B cell (primary cell): ENCODE measurements at regions not wholly inside any gene's neighbourhood (a gene's known extent, or its start where the extent isn't known, plus 50 kb on each side); places are given as distances from the start of the nearest gene placed in this dataset.
"Not testable (repeated sequence)": the region's sequence is repeated elsewhere in the genome, so short reads cannot be mapped to it uniquely, and the experiment has no call there.

ENCODE experiments used
- ATAC-seq: fragments of 200-7000 bp; cut with Tn5 transposase; one replicate; pipeline ENCODE4 v1.10.0; 2021; ENCODE audit warnings: low read depth, mild to moderate bottlenecking, moderate number of reproducible peaks, moderate library complexity
- CTCF ChIA-PET: fragments of 350-600 bp; sonication (Branson Sonifier 250); formaldehyde crosslinking; loops from one replicate; lab custom pipeline; 2021; ENCODE audit warnings: antibody characterized with exemption, inconsistent platforms; lab: Charles Lee
- POLR2A ChIA-PET: fragments of 350-600 bp; sonication (Branson Sonifier 250); formaldehyde crosslinking; loops from one replicate; lab custom pipeline; 2021; ENCODE audit warnings: antibody characterized with exemption; lab: Charles Lee
- DNase-seq: peaks from one replicate; pipeline ENCODE4 v3.0.0; 2013
- H2AFZ ChIP-seq: 2 replicates; pipeline ENCODE4 v1.6.1; 2012; ENCODE audit warnings: mild to moderate bottlenecking, low read depth, low read length; ENCODE audit not compliant: insufficient read depth, poor library complexity, severe bottlenecking
- H3K27ac ChIP-seq, 2 donors: 1 replicate in 1 of 2; 2 replicates in 1 of 2; pipeline ENCODE4 v1.5.1; 2012 to 2013; ENCODE audit warnings: low read length in 2 of 2, mild to moderate bottlenecking in 2 of 2, moderate library complexity in 1 of 2
- H3K27me3 ChIP-seq, 4 experiments: fragments of 200-600 bp in 1 of 4; sonication (generic) in 1 of 4; replicated peaks in 1 of 4; 1 replicate in 2 of 4; 2 replicates in 2 of 4; pipeline versions ENCODE4 v1.6.1 to v1.7.0; 2013 to 2016; ENCODE audit warnings: low read length in 3 of 4, mild to moderate bottlenecking in 2 of 4, mixed read lengths in 1 of 4, moderate library complexity in 1 of 4; ENCODE audit not compliant: insufficient read depth in 4 of 4, control insufficient read depth in 3 of 4; ENCODE audit errors: control extremely low read depth in 1 of 4
- H3K36me3 ChIP-seq, 2 experiments: replicated peaks in 1 of 2; 1 replicate in 1 of 2; 2 replicates in 1 of 2; pipeline versions ENCODE4 v1.6.1 to v1.7.1; 2013; ENCODE audit warnings: low read length in 1 of 2; ENCODE audit not compliant: insufficient read depth in 2 of 2, control insufficient read depth in 1 of 2; ENCODE audit errors: control extremely low read depth in 1 of 2, extremely low read depth in 1 of 2
- H3K4me1 ChIP-seq, 2 donors: fragments of 200-600 bp in 1 of 2; sonication (generic) in 1 of 2; 1 replicate in 1 of 2; 2 replicates in 1 of 2; pipeline versions ENCODE4 v1.5.1 to v1.6.1; 2013 to 2017; ENCODE audit warnings: low read length in 2 of 2; ENCODE audit not compliant: control insufficient read depth in 2 of 2, insufficient read depth in 2 of 2
- H3K4me2 ChIP-seq: replicated peaks from 2 replicates; pipeline ENCODE3; 2012; ENCODE audit warnings: mild to moderate bottlenecking, low read depth, low read length; ENCODE audit not compliant: poor library complexity, severe bottlenecking
- H3K4me3 ChIP-seq, 5 experiments: fragments of 200-600 bp in 1 of 5; sonication (generic) in 1 of 5; 1 replicate in 3 of 5; 2 replicates in 2 of 5; pipeline versions ENCODE4 v1.5.1 to v1.7.0; 2011 to 2016; ENCODE audit warnings: low read length in 4 of 5, mild to moderate bottlenecking in 4 of 5, low read depth in 2 of 5, control low read depth in 1 of 5, moderate library complexity in 1 of 5; ENCODE audit not compliant: insufficient read depth in 1 of 5; ENCODE audit errors: control extremely low read depth in 1 of 5, extremely low read depth in 1 of 5
- H3K79me2 ChIP-seq: fragments of 200-600 bp; sonication (generic); one replicate; pipeline ENCODE4 v1.6.0; 2016; ENCODE audit warnings: low read length; ENCODE audit not compliant: control insufficient read depth, insufficient read depth
- H3K9ac ChIP-seq: fragments of 200-600 bp; sonication (generic); 2 replicates; pipeline ENCODE4 v1.6.1; 2017; ENCODE audit warnings: mild to moderate bottlenecking, low read length, moderate library complexity
- H3K9me3 ChIP-seq, 3 donors: one replicate each; pipeline versions ENCODE4 v1.6.1 to v1.7.1; 2013; ENCODE audit warnings: low read length in 2 of 3; ENCODE audit not compliant: control insufficient read depth in 2 of 3, insufficient read depth in 1 of 3; ENCODE audit errors: control extremely low read depth in 1 of 3
- H4K20me1 ChIP-seq: 2 replicates; pipeline ENCODE4 v1.6.0; 2012; ENCODE audit warnings: mild to moderate bottlenecking, low read length; ENCODE audit not compliant: insufficient read depth, control insufficient read depth, poor library complexity, severe bottlenecking
- H3K27ac Mint-ChIP-seq: one replicate; pipeline ENCODE4 v1.8.0; 2021; ENCODE audit warnings: mixed read lengths
- H3K27me3 Mint-ChIP-seq: one replicate; pipeline ENCODE4 v1.8.0; 2021; ENCODE audit warnings: mixed read lengths
- H3K4me1 Mint-ChIP-seq: one replicate; pipeline ENCODE4 v1.8.0; 2021; ENCODE audit warnings: mixed read lengths
- H3K4me3 Mint-ChIP-seq: one replicate; pipeline ENCODE4 v1.8.0; 2021; ENCODE audit warnings: mixed read lengths
- H3K9me3 Mint-ChIP-seq: one replicate; pipeline ENCODE4 v1.8.0; 2022; ENCODE audit warnings: mixed read lengths; ENCODE audit not compliant: insufficient read depth
- CTCF ChIP-seq: fragments of 200-600 bp; IDR thresholded peaks from one replicate; pipeline ENCODE4 v1.8.0; 2022; ENCODE audit warnings: antibody characterized with exemption, mild to moderate bottlenecking
- EZH2 ChIP-seq: IDR thresholded peaks from 2 replicates; pipeline ENCODE4 v1.6.1; 2012; ENCODE audit warnings: borderline replicate concordance, low read depth, mild to moderate bottlenecking, moderate library complexity, low read length; ENCODE audit not compliant: insufficient read depth, poor library complexity, severe bottlenecking
- WGBS: methylation state at CpG from one replicate; pipeline ENCODE4 v1.1.5; 2013; ENCODE audit warnings: missing lambda C conversion rate; ENCODE audit not compliant: insufficient coverage; 5-methylcytosine and 5-hydroxymethylcytosine counted together
- intact Hi-C: fragments of 100-400 bp; cut with micrococcal nuclease; formaldehyde crosslinking; loops from one replicate; pipeline ENCODE4 v1.10.0; 2022

GRCh38 chr18:27298214-27298804 is 113.2 kb upstream of the CHST9 start:
- Mint-ChIP-seq H3K27me3 (no peaks in the 10 kb centered on the region), H3K27ac (no peak overlapping the region), H3K4me3 (no peak overlapping the region), H3K4me1 (no peaks in the 10 kb centered on the region), H3K9me3 (no peaks in the 10 kb centered on the region)
- H3K9me3 ChIP-seq, result no peaks in the 10 kb centered on the region
- no peaks in the 10 kb centered on the region for H3K4me1 ChIP-seq
- no peak overlapping the region for H3K4me3 ChIP-seq
- no peaks in the 10 kb centered on the region for H4K20me1 ChIP-seq
- ChIA-PET POLR2A (no interaction called here), CTCF (no interaction called here)
- no peak for ATAC-seq
- H3K27ac ChIP-seq, result no peak overlapping the region
- no peak overlapping the region for H3K9ac ChIP-seq
- H3K27me3 ChIP-seq, result no peaks in the 10 kb centered on the region
- no peaks in the 10 kb centered on the region for H3K79me2 ChIP-seq
- H2AFZ ChIP-seq, result no peak overlapping the region
- TF ChIP-seq CTCF, result no peak
- TF ChIP-seq EZH2, result no peak
- no peak overlapping the region for H3K4me2 ChIP-seq
- no peaks in the 10 kb centered on the region for H3K36me3 ChIP-seq
- no CpG with 5 or more reads among the region's 4 CpGs for WGBS
- no peak for DNase-seq
- intact Hi-C loops, result no loop called here

DNA sequence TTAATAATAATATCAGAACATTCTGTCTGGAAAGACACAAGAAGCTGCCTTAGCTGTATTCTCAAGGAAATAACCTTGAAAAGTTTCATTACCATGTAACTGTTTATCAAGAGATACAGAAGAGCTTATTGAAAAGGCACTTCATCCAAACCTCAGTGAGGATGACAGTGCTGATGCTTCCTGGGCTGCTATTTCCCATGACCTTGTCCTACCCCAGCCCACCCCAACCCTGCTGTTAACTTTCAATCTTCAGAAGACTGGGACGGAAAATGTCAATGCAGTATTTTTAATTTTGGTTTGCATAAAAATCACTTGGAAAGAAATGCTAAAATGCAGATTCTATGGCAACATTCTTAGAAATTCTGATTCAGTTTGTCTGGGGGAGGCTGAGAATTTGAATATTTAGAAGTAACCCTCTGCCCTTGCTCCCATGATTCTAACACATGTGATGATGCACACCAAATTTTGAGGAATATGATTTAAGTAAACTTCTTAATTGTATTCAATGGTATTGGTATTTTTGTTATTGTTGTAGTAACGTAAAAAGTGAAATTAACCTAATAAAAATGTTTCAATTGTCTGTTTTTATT is 101.0 kb upstream of the CHST9 start:
- H3K36me3 ChIP-seq, H3K4me3 ChIP-seq, ATAC-seq, H3K27me3 ChIP-seq, H3K27ac Mint-ChIP-seq, H3K27ac ChIP-seq, H3K4me1 ChIP-seq, POLR2A ChIA-PET, H3K9me3 Mint-ChIP-seq, DNase-seq, H3K4me1 Mint-ChIP-seq, H3K9me3 ChIP-seq, H3K79me2 ChIP-seq, H3K4me2 ChIP-seq, H3K9ac ChIP-seq, H2AFZ ChIP-seq, intact Hi-C loops, H3K4me3 Mint-ChIP-seq, H3K27me3 Mint-ChIP-seq, H4K20me1 ChIP-seq, CTCF ChIA-PET: not testable (repeated sequence)
- no CpG with 5 or more reads among the region's 2 CpGs for WGBS
